ENCODE measurements at regions not wholly inside any gene's neighbourhood (a gene's known extent, or its start where the extent isn't known, plus 50 kb on each side); places are given as distances from the start of the nearest gene placed in this dataset.

DNA sequence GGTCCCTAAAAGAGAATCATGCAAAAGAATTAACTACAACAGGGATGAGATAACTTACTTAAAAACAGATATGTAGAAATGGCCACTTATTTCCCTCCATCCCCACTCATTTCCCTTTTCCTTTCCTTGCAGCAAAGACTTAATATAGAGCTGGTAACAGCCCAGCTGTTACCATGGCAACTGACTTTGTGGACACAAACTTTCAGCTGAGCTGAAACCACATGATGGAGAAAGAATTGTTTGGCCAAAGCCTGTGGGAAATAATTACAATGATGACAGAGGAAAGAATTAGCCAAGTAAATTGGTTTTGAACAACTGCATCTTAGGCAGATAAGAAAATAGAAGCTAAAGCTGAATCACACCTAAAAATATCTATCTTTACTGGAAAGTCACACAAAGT is 364.9 kb downstream of the GALC start:
- TF ChIP-seq POLR2A (IDR thresholded peaks at IDR 0.05; ENCODE audit: low read depth, low read length) (no peak), BHLHE40 (IDR thresholded peaks at IDR 0.05; ENCODE audit: low read depth, low read length) (no peak), MAZ (IDR thresholded peaks at IDR 0.05; ENCODE audit: borderline replicate concordance, low read depth, low read length) (no peak), RAD21 (IDR thresholded peaks at IDR 0.05; ENCODE audit: low read length) (no peak)
- TF ChIP-seq, protein P1, sequence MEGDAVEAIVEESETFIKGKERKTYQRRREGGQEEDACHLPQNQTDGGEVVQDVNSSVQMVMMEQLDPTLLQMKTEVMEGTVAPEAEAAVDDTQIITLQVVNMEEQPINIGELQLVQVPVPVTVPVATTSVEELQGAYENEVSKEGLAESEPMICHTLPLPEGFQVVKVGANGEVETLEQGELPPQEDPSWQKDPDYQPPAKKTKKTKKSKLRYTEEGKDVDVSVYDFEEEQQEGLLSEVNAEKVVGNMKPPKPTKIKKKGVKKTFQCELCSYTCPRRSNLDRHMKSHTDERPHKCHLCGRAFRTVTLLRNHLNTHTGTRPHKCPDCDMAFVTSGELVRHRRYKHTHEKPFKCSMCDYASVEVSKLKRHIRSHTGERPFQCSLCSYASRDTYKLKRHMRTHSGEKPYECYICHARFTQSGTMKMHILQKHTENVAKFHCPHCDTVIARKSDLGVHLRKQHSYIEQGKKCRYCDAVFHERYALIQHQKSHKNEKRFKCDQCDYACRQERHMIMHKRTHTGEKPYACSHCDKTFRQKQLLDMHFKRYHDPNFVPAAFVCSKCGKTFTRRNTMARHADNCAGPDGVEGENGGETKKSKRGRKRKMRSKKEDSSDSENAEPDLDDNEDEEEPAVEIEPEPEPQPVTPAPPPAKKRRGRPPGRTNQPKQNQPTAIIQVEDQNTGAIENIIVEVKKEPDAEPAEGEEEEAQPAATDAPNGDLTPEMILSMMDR (conservative IDR thresholded peaks at IDR 0.05; ENCODE audit: low read depth, low read length), result no peak

Data from IMR-90 (cell line).